Smooth muscle cell (in vitro differentiated cells): ENCODE measurements at regions not wholly inside any gene's neighbourhood (a gene's known extent, or its start where the extent isn't known, plus 50 kb on each side); places are given as distances from the start of the nearest gene placed in this dataset.
"Not testable (repeated sequence)": the region's sequence is repeated elsewhere in the genome, so short reads cannot be mapped to it uniquely, and the experiment has no call there.

Source experiments
- DNase-seq: peaks from one replicate; lab custom pipeline; 2025; ENCODE audit not compliant: unreplicated experiment; lab: John Stamatoyannopoulos, UW
- H2AFZ ChIP-seq: fragments of 200-600 bp; sonication (generic); 2 replicates; pipeline ENCODE4 v1.6.0; 2016; ENCODE audit warnings: antibody characterized with exemption, low read depth, mild to moderate bottlenecking
- H3F3A ChIP-seq: fragments of 200-600 bp; sonication (generic); 2 replicates; pipeline ENCODE4 v1.6.0; 2017; ENCODE audit warnings: antibody characterized with exemption, low read depth
- H3K27ac ChIP-seq: fragments of 200-600 bp; sonication (generic); 2 replicates; pipeline ENCODE4 v1.5.1; 2016; ENCODE audit warnings: low read depth, mild to moderate bottlenecking
- H3K27me3 ChIP-seq: fragments of 200-600 bp; sonication (generic); 2 replicates; pipeline ENCODE4 v1.6.1; 2016; ENCODE audit warnings: low read depth, mild to moderate bottlenecking
- H3K36me3 ChIP-seq: fragments of 200-600 bp; sonication (generic); 2 replicates; pipeline ENCODE4 v1.5.1; 2016; ENCODE audit warnings: low read depth
- H3K4me1 ChIP-seq: fragments of 200-600 bp; sonication (generic); 2 replicates; pipeline ENCODE4 v1.5.1; 2016; ENCODE audit warnings: low read depth
- H3K4me2 ChIP-seq: fragments of 200-600 bp; sonication (generic); 2 replicates; pipeline ENCODE4 v1.6.0; 2016; ENCODE audit warnings: mild to moderate bottlenecking
- H3K4me3 ChIP-seq: fragments of 200-600 bp; sonication (generic); 2 replicates; pipeline ENCODE4 v1.5.1; 2016; ENCODE audit warnings: mild to moderate bottlenecking
- H3K79me2 ChIP-seq: fragments of 200-600 bp; sonication (generic); 2 replicates; pipeline ENCODE4 v1.6.0; 2016; ENCODE audit warnings: low read depth, mild to moderate bottlenecking
- H3K9ac ChIP-seq: fragments of 200-600 bp; sonication (generic); 2 replicates; pipeline ENCODE4 v1.6.0; 2016; ENCODE audit warnings: low read depth
- H3K9me3 ChIP-seq: fragments of 200-600 bp; sonication (generic); replicated peaks from 2 replicates; pipeline ENCODE4 v1.5.1; 2016; ENCODE audit warnings: low read depth
- H4K20me1 ChIP-seq: fragments of 200-600 bp; sonication (generic); 2 replicates; pipeline ENCODE4 v1.6.0; 2016; ENCODE audit warnings: low read depth
- WGBS: methylation state at CpG from one replicate; pipeline ENCODE4 v1.1.7; 2016; ENCODE audit warnings: low lambda C conversion rate; 5-methylcytosine and 5-hydroxymethylcytosine counted together
- TF ChIP-seq, protein P1 (sequence below): fragments of 200-600 bp; sonication (generic); IDR thresholded peaks from 2 replicates; pipeline ENCODE4 v1.5.1; 2017; ENCODE audit warnings: borderline replicate concordance, mild to moderate bottlenecking, antibody characterized with exemption; ENCODE audit not compliant: insufficient read depth, poor library complexity, severe bottlenecking

DNA sequence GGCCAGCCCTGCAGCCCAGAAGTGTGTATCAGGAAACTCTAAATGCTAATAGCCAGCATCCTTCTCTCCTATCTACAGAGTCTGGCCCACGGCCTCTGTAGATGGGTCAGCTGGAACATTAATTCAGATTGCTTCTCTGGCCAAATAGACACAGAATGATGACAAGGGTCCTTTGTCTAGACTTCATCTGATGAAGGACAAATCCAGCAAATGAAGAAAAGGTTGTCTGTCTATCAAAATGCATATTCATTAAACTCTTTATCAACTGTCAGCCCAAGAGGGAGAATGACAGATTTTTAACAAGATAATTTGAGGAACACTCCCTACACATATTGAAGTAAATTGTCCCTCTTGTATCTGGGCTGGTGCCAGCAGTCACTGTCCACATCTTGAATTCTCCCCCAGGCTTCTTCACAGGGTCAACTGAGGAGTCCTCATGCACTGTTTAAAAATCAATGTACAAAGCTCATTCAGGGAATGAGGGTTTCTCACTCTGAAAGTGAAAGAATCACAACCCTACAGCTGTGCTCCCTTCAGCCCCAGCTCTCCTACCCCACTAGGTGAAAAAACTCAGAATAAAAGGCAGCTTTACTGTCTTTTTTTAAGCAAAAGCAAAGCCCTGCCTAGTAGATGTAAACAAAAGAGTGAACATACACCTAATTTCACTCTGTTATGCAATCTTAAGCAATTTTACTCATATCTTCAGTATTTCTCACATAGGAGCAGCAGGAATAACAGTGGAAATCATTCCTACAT, 507.7 kb downstream of the IGSF11 start:
- H3K4me3 ChIP-seq: no peak overlapping the region
- H2AFZ ChIP-seq: no peak overlapping the region
- no peaks in the 10 kb centered on the region for H3K27me3 ChIP-seq
- TF ChIP-seq, protein P1, sequence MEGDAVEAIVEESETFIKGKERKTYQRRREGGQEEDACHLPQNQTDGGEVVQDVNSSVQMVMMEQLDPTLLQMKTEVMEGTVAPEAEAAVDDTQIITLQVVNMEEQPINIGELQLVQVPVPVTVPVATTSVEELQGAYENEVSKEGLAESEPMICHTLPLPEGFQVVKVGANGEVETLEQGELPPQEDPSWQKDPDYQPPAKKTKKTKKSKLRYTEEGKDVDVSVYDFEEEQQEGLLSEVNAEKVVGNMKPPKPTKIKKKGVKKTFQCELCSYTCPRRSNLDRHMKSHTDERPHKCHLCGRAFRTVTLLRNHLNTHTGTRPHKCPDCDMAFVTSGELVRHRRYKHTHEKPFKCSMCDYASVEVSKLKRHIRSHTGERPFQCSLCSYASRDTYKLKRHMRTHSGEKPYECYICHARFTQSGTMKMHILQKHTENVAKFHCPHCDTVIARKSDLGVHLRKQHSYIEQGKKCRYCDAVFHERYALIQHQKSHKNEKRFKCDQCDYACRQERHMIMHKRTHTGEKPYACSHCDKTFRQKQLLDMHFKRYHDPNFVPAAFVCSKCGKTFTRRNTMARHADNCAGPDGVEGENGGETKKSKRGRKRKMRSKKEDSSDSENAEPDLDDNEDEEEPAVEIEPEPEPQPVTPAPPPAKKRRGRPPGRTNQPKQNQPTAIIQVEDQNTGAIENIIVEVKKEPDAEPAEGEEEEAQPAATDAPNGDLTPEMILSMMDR: no peak
- no peak overlapping the region for H3K9ac ChIP-seq
- no peaks in the 10 kb centered on the region for H3K9me3 ChIP-seq
- no peaks in the 10 kb centered on the region for H4K20me1 ChIP-seq
- 85% methylated on average over 1 of the region's 1 CpG for WGBS
- H3F3A ChIP-seq: no peaks in the 10 kb centered on the region
- no peak overlapping the region for H3K27ac ChIP-seq
- H3K4me1 ChIP-seq: no peaks in the 10 kb centered on the region
- DNase-seq: no peak
- no peaks in the 10 kb centered on the region for H3K36me3 ChIP-seq
- no peaks in the 10 kb centered on the region for H3K79me2 ChIP-seq
- H3K4me2 ChIP-seq: no peak overlapping the region

DNA sequence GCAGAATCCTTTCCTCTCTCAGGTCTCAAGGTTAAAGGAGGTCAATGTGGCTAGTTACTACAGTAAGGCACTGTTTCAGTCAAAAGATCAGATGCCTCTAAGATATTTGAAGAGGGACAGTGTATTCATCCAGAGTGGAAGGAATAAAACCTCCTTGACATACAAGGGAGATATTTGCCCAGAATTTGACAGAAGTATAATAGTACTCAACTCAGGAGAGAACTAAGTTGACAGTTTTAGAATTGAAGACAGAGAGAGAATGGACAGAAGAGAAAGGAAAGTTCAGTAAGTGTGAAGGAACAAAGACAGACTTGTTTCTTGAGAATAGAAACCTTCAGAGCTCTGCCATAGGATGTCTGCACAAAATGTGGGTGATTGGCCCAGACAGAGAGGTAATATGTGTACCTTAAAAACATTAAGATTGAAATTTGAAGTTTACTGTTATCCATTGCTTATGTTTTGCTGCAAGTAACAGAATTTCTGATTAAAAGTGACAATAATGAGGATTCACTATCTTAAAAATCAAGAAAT, 507.1 kb downstream of the IGSF11 start:
- H3K4me2 ChIP-seq: no peak overlapping the region
- no peak for DNase-seq
- no peak overlapping the region for H3K4me3 ChIP-seq
- no peaks in the 10 kb centered on the region for H3K79me2 ChIP-seq
- no peaks in the 10 kb centered on the region for H3K4me1 ChIP-seq
- H3K27me3 ChIP-seq: no peaks in the 10 kb centered on the region
- no peaks in the 10 kb centered on the region for H3K9me3 ChIP-seq
- no peak overlapping the region for H3K27ac ChIP-seq
- H3F3A ChIP-seq: no peaks in the 10 kb centered on the region
- H3K36me3 ChIP-seq: no peaks in the 10 kb centered on the region
- H4K20me1 ChIP-seq: no peaks in the 10 kb centered on the region
- no peak overlapping the region for H3K9ac ChIP-seq
- H2AFZ ChIP-seq: no peak overlapping the region
- TF ChIP-seq, protein P1: no peak

DNA sequence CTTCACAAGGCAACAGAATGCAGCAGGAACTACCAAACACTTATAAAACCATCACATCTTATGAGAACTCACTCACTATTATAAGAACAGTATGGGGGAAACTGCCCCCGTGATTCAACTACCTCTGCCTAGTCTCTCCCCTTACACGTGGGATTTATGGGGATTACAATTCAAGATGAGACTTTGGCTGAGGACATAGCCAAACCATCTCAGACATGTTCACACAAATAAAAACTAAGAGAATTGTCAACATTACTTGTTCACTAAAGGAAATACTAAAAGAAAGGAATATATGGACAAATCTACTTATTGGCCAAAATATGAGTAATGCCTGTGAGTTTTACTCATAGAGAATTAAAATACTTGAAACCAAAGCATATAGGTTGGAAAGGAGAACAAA, 505.1 kb downstream of the IGSF11 start:
- WGBS: 75% methylated on average over 2 of the region's 2 CpGs
- TF ChIP-seq, protein P1: no peak
- DNase-seq: no peak
- no peaks in the 10 kb centered on the region for H3K79me2 ChIP-seq
- no peak overlapping the region for H3K27ac ChIP-seq
- no peaks in the 10 kb centered on the region for H3F3A ChIP-seq
- H3K9me3 ChIP-seq: no peaks in the 10 kb centered on the region
- H3K4me2 ChIP-seq: no peak overlapping the region
- no peak overlapping the region for H2AFZ ChIP-seq
- H3K27me3 ChIP-seq: no peaks in the 10 kb centered on the region
- no peak overlapping the region for H3K9ac ChIP-seq
- H3K4me3 ChIP-seq: no peak overlapping the region
- no peaks in the 10 kb centered on the region for H3K36me3 ChIP-seq
- H4K20me1 ChIP-seq: no peaks in the 10 kb centered on the region
- no peaks in the 10 kb centered on the region for H3K4me1 ChIP-seq

DNA sequence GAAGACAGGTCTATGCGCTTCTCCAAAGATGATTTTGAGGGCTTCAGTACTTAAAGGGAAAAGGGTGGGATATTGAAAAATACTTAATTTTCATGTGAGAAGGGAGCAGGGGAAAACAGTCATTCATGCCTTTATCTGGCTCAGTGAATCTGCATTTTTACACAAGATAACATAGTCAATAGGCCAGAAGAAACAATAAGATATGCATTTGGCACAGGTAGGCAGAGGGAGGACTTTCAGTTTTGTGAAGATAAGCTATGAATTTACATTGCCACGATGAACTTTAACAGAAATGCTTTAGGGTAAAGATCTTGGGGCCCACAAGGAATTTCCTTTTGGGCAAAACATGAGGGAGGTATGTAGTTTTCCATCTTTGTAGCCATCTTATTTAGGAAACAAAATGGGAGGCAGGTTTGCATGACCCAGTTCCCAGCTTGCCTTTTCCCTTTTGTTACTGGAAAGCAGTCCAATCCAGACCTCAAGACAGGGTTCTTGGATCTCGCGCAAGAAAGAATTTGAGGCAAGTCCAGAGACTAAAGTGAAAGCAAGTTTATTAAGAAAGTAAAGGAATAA, 504.2 kb downstream of the IGSF11 start:
- Histone ChIP-seq H3K9me3 (no peaks in the 10 kb centered on the region), H2AFZ (no peak overlapping the region), H3K4me3 (no peak overlapping the region), H3K79me2 (no peaks in the 10 kb centered on the region), H3K36me3 (no peaks in the 10 kb centered on the region), H3K4me2 (no peak overlapping the region), H3F3A (no peaks in the 10 kb centered on the region), H4K20me1 (no peaks in the 10 kb centered on the region), H3K27ac (no peak overlapping the region), H3K4me1 (no peaks in the 10 kb centered on the region), H3K27me3 (no peaks in the 10 kb centered on the region), H3K9ac (no peak overlapping the region)
- TF ChIP-seq, protein P1: no peak
- WGBS: 96% methylated on average over 4 of the region's 4 CpGs
- no peak for DNase-seq

DNA sequence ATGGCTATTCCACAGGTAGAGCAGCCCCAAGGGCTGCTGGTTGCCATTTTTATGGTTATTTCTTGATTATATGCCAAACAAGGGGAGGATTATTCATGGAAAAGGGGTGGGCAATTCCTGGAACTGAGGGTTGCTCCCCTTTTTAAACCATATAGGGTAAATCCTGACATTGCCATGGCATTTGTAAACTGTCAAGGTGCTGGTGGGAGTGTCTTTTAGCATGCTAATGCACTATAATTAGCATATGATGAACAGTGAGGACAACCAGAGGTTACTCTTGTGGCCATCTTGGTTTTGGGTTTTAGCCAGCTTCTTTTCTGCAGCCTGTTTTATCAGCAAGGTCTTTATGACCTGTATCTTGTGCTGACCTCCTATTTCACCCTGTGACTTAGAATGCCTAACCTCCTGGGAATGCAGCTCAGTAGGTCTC, 503.7 kb downstream of the IGSF11 start:
- H4K20me1 ChIP-seq, H3K4me3 ChIP-seq, H3F3A ChIP-seq, DNase-seq, H3K79me2 ChIP-seq, H3K27ac ChIP-seq, H3K9ac ChIP-seq, H3K4me2 ChIP-seq, H3K9me3 ChIP-seq, H3K27me3 ChIP-seq, H2AFZ ChIP-seq, H3K36me3 ChIP-seq, H3K4me1 ChIP-seq: not testable (repeated sequence)
